ENCODE measurements at regions not wholly inside any gene's neighbourhood (a gene's known extent, or its start where the extent isn't known, plus 50 kb on each side); places are given as distances from the start of the nearest gene placed in this dataset.

DNA sequence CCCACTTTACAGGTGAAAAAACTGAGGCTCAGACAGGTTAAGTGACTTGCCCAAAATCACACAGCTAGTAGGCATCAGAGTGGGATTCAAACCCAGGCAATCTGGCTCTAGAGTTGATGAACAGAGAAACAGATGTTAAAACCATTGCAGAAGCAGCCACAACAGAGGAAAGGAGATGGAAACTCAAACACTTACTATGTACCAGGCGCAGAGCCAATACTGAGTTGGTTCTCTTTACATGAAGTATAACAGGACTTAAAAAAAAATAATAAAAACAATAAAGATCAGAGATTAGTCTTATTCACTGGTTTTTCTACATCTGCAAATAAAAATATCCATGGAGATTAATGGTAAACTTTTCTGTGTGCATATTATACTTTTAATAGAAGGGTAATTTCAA is 84.9 kb upstream of the SPATA12 start:
- Mint-ChIP-seq H3K27ac (ENCODE audit: unreplicated experiment) (no peak overlapping the region), H3K4me3 (ENCODE audit: unreplicated experiment) (no peak overlapping the region), H3K9me3 (ENCODE audit: unreplicated experiment) (peaks cover 1% of the 10 kb centered on the region), H3K27me3 (ENCODE audit: unreplicated experiment) (peaks cover 3% of the 10 kb centered on the region), H3K36me3 (ENCODE audit: unreplicated experiment) (no peaks in the 10 kb centered on the region), H3K4me1 (ENCODE audit: low read depth, unreplicated experiment) (peaks cover 22% of the 10 kb centered on the region)
- no peak for DNase-seq
- TF ChIP-seq, protein P1, sequence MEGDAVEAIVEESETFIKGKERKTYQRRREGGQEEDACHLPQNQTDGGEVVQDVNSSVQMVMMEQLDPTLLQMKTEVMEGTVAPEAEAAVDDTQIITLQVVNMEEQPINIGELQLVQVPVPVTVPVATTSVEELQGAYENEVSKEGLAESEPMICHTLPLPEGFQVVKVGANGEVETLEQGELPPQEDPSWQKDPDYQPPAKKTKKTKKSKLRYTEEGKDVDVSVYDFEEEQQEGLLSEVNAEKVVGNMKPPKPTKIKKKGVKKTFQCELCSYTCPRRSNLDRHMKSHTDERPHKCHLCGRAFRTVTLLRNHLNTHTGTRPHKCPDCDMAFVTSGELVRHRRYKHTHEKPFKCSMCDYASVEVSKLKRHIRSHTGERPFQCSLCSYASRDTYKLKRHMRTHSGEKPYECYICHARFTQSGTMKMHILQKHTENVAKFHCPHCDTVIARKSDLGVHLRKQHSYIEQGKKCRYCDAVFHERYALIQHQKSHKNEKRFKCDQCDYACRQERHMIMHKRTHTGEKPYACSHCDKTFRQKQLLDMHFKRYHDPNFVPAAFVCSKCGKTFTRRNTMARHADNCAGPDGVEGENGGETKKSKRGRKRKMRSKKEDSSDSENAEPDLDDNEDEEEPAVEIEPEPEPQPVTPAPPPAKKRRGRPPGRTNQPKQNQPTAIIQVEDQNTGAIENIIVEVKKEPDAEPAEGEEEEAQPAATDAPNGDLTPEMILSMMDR (IDR thresholded peaks at IDR 0.05; ENCODE audit: partially characterized antibody, unreplicated experiment), result no peak

DNA sequence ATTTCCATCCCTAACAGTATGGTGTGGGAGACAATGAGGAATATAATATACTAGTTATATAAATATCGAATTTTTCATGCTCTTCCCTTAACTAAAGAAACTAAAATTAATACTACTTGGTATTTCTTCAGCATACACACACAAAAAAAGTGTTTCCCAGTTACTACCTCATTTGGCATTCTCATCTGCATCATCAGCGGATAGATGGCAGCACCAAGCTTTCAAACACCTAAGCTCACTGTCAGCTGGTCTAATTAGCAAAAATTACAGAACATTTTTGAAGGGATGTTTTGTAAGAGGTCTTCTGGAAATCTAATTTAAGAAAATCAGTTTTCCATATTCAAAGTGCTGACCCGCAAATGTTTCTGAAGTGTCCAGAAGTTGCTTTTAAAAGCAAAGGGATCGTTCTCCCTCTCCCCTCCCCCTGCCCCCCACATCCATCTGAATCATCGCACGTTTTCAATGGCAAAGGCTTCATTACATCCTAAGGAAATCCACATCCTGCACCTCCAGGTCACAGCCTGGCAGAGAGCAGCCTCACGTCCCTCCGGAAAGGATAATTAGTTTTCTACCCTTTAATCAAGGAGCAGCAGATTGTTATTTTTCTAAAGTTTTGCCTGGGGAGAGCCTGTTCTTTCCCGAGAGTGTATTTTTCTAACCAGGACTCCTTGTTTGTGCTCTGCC is 86.1 kb upstream of the SPATA12 start:
- H3K27ac Mint-ChIP-seq (ENCODE audit: unreplicated experiment), result no peak overlapping the region
- H3K4me3 Mint-ChIP-seq (ENCODE audit: unreplicated experiment), result no peak overlapping the region
- TF ChIP-seq, protein P1 (IDR thresholded peaks at IDR 0.05; ENCODE audit: partially characterized antibody, unreplicated experiment), result no peak
- H3K9me3 Mint-ChIP-seq (ENCODE audit: unreplicated experiment), result peaks cover 1% of the 10 kb centered on the region
- peaks cover 28% of the 10 kb centered on the region for H3K4me1 Mint-ChIP-seq (ENCODE audit: low read depth, unreplicated experiment)
- H3K36me3 Mint-ChIP-seq (ENCODE audit: unreplicated experiment), result no peaks in the 10 kb centered on the region
- H3K27me3 Mint-ChIP-seq (ENCODE audit: unreplicated experiment), result peaks cover 3% of the 10 kb centered on the region
- no peak for DNase-seq

DNA sequence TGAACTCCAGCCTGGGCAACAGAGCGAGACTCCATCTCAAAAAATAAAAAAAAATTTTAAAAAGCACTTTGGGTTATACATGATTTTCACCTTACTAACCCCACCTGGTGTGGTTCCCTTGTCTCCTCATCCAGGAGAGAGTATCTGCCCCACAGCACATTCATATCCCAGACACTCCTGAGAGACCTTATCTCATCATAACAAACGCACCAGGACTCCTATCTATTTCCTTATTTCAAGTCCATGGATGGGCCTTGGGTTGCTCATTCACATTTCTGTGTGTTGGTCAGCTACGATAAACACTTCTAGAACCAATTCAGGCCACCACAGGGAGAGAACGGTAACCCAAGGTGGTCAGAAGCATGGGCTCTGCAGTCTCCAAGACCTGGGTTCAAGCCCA is 88.6 kb upstream of the SPATA12 start:
- TF ChIP-seq, protein P1 (IDR thresholded peaks at IDR 0.05; ENCODE audit: partially characterized antibody, unreplicated experiment), result no peak
- DNase-seq, result no peak
- Mint-ChIP-seq H3K4me1 (ENCODE audit: low read depth, unreplicated experiment) (peaks cover 16% of the 10 kb centered on the region), H3K27me3 (ENCODE audit: unreplicated experiment) (peaks cover 3% of the 10 kb centered on the region), H3K4me3 (ENCODE audit: unreplicated experiment) (no peak overlapping the region), H3K9me3 (ENCODE audit: unreplicated experiment) (peaks cover 1% of the 10 kb centered on the region), H3K36me3 (ENCODE audit: unreplicated experiment) (no peaks in the 10 kb centered on the region), H3K27ac (ENCODE audit: unreplicated experiment) (no peak overlapping the region)

DNA sequence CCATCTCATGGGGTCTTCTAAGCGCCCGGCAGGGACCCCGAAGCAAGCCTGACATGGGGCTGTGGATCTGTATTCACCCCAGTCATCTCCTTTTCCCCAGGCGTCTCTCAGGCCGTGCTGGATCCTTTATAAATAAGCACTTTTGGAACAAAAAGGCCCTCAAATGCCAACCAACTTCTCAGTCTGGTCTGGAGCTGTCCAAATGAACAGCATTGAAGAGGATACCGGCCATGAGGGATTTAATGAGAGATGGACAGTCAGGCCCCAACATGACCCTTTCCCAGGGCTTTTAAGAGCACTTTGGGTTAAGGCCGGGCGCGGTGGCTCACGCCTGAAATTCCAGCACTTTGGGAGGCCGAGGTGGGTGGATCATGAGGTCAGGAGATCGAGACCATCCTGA is 89.2 kb upstream of the SPATA12 start:
- DNase-seq, result no peak
- Mint-ChIP-seq H3K27ac (ENCODE audit: unreplicated experiment) (no peak overlapping the region), H3K27me3 (ENCODE audit: unreplicated experiment) (peaks cover 3% of the 10 kb centered on the region), H3K4me1 (ENCODE audit: low read depth, unreplicated experiment) (peaks cover 12% of the 10 kb centered on the region), H3K4me3 (ENCODE audit: unreplicated experiment) (no peak overlapping the region), H3K36me3 (ENCODE audit: unreplicated experiment) (no peaks in the 10 kb centered on the region), H3K9me3 (ENCODE audit: unreplicated experiment) (peaks cover 3% of the 10 kb centered on the region)
- TF ChIP-seq, protein P1 (IDR thresholded peaks at IDR 0.05; ENCODE audit: partially characterized antibody, unreplicated experiment), result no peak

DNA sequence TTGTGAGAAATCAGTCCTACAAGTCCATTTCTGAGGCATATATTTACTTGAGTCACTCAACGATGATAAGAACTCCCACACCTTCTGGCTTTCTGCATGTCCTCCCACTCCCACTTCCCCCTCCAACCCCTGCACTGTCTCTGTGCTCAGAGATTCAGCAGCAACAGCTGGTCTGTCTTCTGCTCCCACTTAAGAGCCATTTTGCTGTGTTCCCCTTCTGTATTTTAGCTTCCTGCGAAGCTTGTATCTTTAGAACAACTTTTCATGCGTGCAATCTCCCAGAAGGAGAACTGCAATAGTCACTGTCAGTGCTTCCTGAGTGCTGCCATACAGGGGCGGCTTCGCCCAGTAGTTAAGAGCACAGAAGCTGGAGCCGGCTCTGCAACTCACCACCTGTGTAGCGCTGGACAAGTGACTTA is 90.0 kb upstream of the SPATA12 start:
- Mint-ChIP-seq H3K4me1 (ENCODE audit: low read depth, unreplicated experiment) (peaks cover 12% of the 10 kb centered on the region), H3K9me3 (ENCODE audit: unreplicated experiment) (peaks cover 3% of the 10 kb centered on the region), H3K27ac (ENCODE audit: unreplicated experiment) (peak overlapping the region; percentile 72), H3K4me3 (ENCODE audit: unreplicated experiment) (no peak overlapping the region), H3K36me3 (ENCODE audit: unreplicated experiment) (no peaks in the 10 kb centered on the region), H3K27me3 (ENCODE audit: unreplicated experiment) (peaks cover 3% of the 10 kb centered on the region)
- TF ChIP-seq, protein P1 (IDR thresholded peaks at IDR 0.05; ENCODE audit: partially characterized antibody, unreplicated experiment), result no peak
- DNase-seq, result no peak

Data from glutamatergic neuron (in vitro differentiated cells).